Astrocyte of the hippocampus (primary cell): ENCODE measurements at regions not wholly inside any gene's neighbourhood (a gene's known extent, or its start where the extent isn't known, plus 50 kb on each side); places are given as distances from the start of the nearest gene placed in this dataset.

Experiments
- DNase-seq: peaks from one replicate; pipeline ENCODE4 v3.0.0; 2011; ENCODE audit warnings: low read depth, low spot score

- DNase-seq, result no peak
Observed at GRCh38 chr2:81266106-81266505, 961.6 kb upstream of the LRRTM1 start.

GRCh38 chr2:81263989-81264388 lies 959.4 kb upstream of the LRRTM1 start:
- no peak for DNase-seq

GRCh38 chr2:81260320-81260719 lies 955.8 kb upstream of the LRRTM1 start:
- DNase-seq, result no peak

GRCh38 chr2:81250270-81250669 lies 945.7 kb upstream of the LRRTM1 start:
- DNase-seq, result no peak

GRCh38 chr2:81249152-81249551 lies 944.6 kb upstream of the LRRTM1 start:
- no peak for DNase-seq

- no peak for DNase-seq
Observed at GRCh38 chr2:81247648-81248047, 943.1 kb upstream of the LRRTM1 start.

GRCh38 chr2:81242501-81242900 lies 937.9 kb upstream of the LRRTM1 start:
- DNase-seq, result no peak

DNA sequence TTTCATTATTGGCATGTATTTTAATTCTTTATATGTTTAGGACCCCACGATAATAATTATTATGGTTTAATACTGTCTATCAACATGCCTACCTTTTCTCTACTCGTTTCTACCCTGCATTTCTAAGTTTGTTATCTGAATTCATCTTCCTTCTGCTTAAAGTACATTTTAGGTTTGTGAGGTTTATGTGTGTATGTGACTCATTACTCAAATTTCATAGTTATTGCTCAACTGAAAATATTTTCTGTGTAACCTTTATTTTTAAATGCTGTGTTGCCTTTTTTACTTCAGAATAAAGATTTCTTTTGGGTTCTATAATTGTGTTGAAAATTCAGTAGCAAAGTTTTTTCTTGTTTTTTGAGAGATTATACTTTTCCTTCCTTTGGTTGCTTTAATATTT lies 933.9 kb upstream of the LRRTM1 start:
- DNase-seq, result no peak

- DNase-seq, result no peak
Observed at GRCh38 chr2:81235601-81236000, 931.0 kb upstream of the LRRTM1 start.

GRCh38 chr2:81234711-81235110 lies 930.2 kb upstream of the LRRTM1 start:
- no peak for DNase-seq

DNA sequence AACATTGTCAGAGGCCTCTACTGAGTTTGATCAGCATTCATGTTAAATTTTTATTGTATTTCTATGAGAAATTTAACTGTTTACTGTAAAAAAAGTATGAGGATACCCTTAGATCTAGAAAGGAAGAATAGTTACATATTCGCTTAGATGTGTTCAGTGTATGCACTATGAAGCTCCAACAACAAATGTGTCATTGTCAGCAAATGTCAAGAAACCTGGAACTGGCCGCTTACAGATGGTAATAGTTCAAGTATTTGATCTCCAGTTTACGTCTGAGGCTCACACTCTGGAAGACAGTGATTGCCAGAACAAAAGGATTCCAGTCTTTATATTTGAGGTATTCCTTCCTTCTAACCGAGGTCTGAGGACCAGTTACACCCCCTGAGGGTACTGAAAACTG lies 921.2 kb upstream of the LRRTM1 start:
- no peak for DNase-seq

GRCh38 chr2:81213598-81213997 lies 909.0 kb upstream of the LRRTM1 start:
- DNase-seq, result no peak

DNA sequence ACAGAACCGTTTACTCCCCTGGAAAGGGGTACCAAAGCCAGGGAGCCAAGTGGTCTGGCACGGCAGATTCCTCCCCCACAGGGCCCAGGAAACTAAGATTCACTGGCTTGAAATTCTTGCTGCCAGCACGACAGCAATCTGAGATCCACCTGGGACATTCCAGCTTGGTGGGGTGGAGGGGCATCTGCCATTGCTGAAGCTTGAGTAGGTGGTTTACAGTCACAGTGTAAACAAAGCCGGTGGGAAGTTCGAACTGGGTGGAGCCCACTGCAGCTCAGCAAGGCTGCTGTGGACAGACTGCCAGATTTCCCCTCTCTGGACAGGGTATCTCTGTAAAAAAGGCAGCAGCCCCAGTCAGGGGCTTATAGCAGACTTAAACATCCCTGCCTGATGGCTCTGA lies 901.7 kb upstream of the LRRTM1 start:
- DNase-seq, result no peak

- no peak for DNase-seq
Observed at GRCh38 chr2:81196933-81197628, 892.5 kb upstream of the LRRTM1 start.

GRCh38 chr2:81196383-81196851 lies 891.9 kb upstream of the LRRTM1 start:
- no peak for DNase-seq

GRCh38 chr2:81195774-81196382 lies 891.3 kb upstream of the LRRTM1 start:
- no peak for DNase-seq

GRCh38 chr2:81195017-81195773 lies 890.6 kb upstream of the LRRTM1 start:
- DNase-seq, result no peak

GRCh38 chr2:81194581-81194980 lies 890.0 kb upstream of the LRRTM1 start:
- DNase-seq, result no peak

DNA sequence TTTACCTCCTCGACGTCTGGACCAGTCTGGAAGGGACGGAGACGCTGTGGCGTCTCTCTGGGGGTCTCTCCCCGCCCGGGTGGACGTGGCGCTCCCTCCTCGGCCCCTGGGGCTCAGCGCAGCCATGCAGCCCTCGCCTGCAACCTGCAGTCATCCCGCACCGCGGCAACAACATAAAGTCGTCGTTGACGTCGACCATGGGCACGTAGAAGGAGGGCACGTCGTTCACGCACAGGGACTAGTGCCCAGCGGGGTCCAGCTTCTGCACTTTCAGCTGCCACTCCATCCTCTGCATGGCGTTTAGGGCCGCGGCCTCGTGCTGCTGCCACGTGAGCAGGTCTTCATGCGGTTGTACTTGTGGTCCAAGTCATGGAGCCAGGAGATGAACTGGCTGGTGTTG lies 889.6 kb upstream of the LRRTM1 start:
- no peak for DNase-seq

- no peak for DNase-seq
Observed at GRCh38 chr2:81181845-81182244, 877.3 kb upstream of the LRRTM1 start.

DNA sequence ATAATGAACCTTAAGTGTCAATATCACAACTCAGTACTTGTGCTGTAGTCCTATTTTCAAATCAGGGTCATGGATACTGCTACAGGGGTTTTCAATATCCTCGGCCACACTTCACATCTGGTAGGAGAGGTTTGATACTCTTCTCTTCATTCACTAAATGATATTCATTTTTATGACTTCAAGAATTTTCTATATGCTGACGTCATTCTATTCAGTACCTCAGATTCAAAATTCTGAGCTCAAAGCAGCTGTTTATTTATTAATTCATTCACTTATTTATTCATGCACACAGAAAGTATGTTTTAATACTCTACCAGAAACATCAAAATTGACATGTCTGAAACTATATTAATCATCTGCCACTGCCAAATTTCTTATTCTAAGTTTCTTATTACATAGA lies 866.9 kb upstream of the LRRTM1 start:
- no peak for DNase-seq

- DNase-seq, result no peak
Observed at GRCh38 chr2:81163583-81163982, 859.0 kb upstream of the LRRTM1 start.

DNA sequence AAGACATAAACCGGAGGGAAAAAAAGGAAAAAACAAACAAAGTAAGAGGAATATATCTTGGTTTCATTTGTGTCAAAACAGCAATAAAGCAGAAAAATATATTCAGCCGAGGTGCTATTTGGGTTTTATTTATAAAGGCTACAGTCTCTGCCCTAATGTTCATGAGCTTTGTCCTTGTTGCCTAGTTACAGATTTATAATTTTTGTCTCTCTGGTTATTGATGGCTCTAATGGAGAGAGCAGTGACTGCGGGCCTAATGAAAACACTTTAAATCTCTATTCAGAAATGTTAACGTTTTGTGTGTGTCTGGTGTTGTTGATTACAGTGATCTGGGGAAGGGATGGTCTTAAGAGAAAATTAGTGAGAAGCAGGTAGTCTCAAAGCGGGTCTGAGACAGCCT lies 854.0 kb upstream of the LRRTM1 start:
- no peak for DNase-seq
